OCI-LY1 (cell line): ENCODE measurements at regions not wholly inside any gene's neighbourhood (a gene's known extent, or its start where the extent isn't known, plus 50 kb on each side); places are given as distances from the start of the nearest gene placed in this dataset.

ENCODE experiments used
- H2AFZ ChIP-seq: fragments of 200-600 bp; sonication (generic), shearing (Covaris generic); 2 replicates; pipeline ENCODE4 v1.6.0; 2014; ENCODE audit warnings: antibody characterized with exemption, mild to moderate bottlenecking, low read length
- H3F3A ChIP-seq: fragments of 200-600 bp; sonication (generic), shearing (Covaris generic); 2 replicates; pipeline ENCODE4 v1.6.0; 2014; ENCODE audit warnings: mild to moderate bottlenecking, antibody characterized with exemption, low read length, moderate library complexity; ENCODE audit not compliant: insufficient read depth
- H3K27ac ChIP-seq: fragments of 200-600 bp; sonication (generic); 2 replicates; pipeline ENCODE4 v1.5.1; 2014; ENCODE audit warnings: low read length, mixed run types, mild to moderate bottlenecking, low read depth; ENCODE audit not compliant: poor library complexity, severe bottlenecking
- H3K27me3 ChIP-seq: fragments of 200-600 bp; sonication (generic); 2 replicates; pipeline ENCODE4 v1.6.0; 2014; ENCODE audit warnings: antibody characterized with exemption, mild to moderate bottlenecking, low read length, moderate library complexity; ENCODE audit not compliant: insufficient read depth
- H3K36me3 ChIP-seq: fragments of 200-600 bp; sonication (generic); 2 replicates; pipeline ENCODE4 v1.6.1; 2014; ENCODE audit warnings: mild to moderate bottlenecking, antibody characterized with exemption, low read length, moderate library complexity, mixed read lengths; ENCODE audit not compliant: insufficient read depth
- H3K4me1 ChIP-seq: fragments of 200-600 bp; sonication (generic); 2 replicates; pipeline ENCODE4 v1.5.1; 2014; ENCODE audit warnings: mild to moderate bottlenecking, low read length, moderate library complexity; ENCODE audit not compliant: insufficient read depth, severe bottlenecking
- H3K4me2 ChIP-seq: fragments of 200-600 bp; sonication (generic), shearing (Covaris generic); 2 replicates; pipeline ENCODE4 v1.6.1; 2014; ENCODE audit warnings: low read length
- H3K4me3 ChIP-seq: fragments of 200-600 bp; sonication (generic); 2 replicates; pipeline ENCODE4 v1.5.1; 2014; ENCODE audit warnings: low read length, low read depth, mild to moderate bottlenecking, mixed read lengths; ENCODE audit not compliant: poor library complexity, severe bottlenecking
- H3K79me2 ChIP-seq: fragments of 200-600 bp; shearing (Covaris generic); 2 replicates; pipeline ENCODE4 v1.6.1; 2016; ENCODE audit warnings: mixed run types, low read length, mixed read lengths; ENCODE audit not compliant: insufficient read depth
- H3K9ac ChIP-seq: fragments of 200-600 bp; sonication (generic), shearing (Covaris generic); 2 replicates; pipeline ENCODE4 v1.6.1; 2014; ENCODE audit warnings: mild to moderate bottlenecking, low read length, mixed read lengths
- H3K9me2 ChIP-seq: fragments of 200-600 bp; sonication (generic), shearing (Covaris generic); 2 replicates; pipeline ENCODE4 v1.6.1; 2014; ENCODE audit warnings: low read depth, mild to moderate bottlenecking, low read length, mixed read lengths
- H3K9me3 ChIP-seq: fragments of 200-600 bp; shearing (Covaris generic); 2 replicates; pipeline ENCODE4 v1.6.1; 2014; ENCODE audit warnings: low read length, mixed read lengths
- H4K20me1 ChIP-seq: fragments of 200-600 bp; sonication (generic), shearing (Covaris generic); 2 replicates; pipeline ENCODE4 v1.6.0; 2016; ENCODE audit warnings: mild to moderate bottlenecking, low read length; ENCODE audit not compliant: insufficient read depth
- EZH2 ChIP-seq: fragments of 200-600 bp; sonication (generic), shearing (Covaris generic); IDR thresholded peaks from 2 replicates; pipeline ENCODE4 v1.8.0; 2017; ENCODE audit warnings: borderline replicate concordance, mixed run types, mild to moderate bottlenecking, antibody characterized with exemption, low read length, moderate library complexity, mixed read lengths
- TF ChIP-seq, protein P1 (sequence below): fragments of 200-600 bp; sonication (generic), shearing (Covaris generic); IDR thresholded peaks from 2 replicates; pipeline ENCODE4 v1.5.1; 2017; ENCODE audit warnings: mild to moderate bottlenecking, antibody characterized with exemption, low read length, moderate library complexity, mixed read lengths

DNA sequence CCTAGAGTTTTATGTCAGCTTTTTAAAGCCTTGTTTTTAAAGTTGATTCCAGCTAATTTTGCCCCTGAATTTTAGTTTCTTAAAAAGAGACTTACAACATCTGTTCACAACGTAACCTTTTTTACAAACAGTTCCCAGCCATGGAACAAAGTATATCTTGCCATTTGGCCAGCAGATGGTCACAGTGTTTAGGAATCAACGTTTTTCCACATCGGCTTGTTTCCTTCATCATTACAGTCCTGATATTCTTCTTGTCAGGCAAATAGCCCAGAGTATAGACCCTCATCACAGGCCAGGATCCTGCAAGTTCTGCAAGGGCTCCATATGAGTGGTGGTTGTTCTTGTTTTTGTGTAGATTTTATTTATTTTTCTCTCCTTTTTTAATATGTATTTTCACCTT is 341.7 kb upstream of the HTR1E start:
- Histone ChIP-seq H3K9ac (no peak overlapping the region), H3K27me3 (no peaks in the 10 kb centered on the region), H2AFZ (no peak overlapping the region), H3K4me1 (no peaks in the 10 kb centered on the region), H3K9me2 (no peaks in the 10 kb centered on the region), H3K9me3 (no peaks in the 10 kb centered on the region), H3K79me2 (no peaks in the 10 kb centered on the region), H4K20me1 (no peaks in the 10 kb centered on the region), H3K4me3 (no peak overlapping the region), H3F3A (no peaks in the 10 kb centered on the region), H3K36me3 (no peaks in the 10 kb centered on the region), H3K27ac (no peak overlapping the region), H3K4me2 (no peak overlapping the region)
- TF ChIP-seq, protein P1, sequence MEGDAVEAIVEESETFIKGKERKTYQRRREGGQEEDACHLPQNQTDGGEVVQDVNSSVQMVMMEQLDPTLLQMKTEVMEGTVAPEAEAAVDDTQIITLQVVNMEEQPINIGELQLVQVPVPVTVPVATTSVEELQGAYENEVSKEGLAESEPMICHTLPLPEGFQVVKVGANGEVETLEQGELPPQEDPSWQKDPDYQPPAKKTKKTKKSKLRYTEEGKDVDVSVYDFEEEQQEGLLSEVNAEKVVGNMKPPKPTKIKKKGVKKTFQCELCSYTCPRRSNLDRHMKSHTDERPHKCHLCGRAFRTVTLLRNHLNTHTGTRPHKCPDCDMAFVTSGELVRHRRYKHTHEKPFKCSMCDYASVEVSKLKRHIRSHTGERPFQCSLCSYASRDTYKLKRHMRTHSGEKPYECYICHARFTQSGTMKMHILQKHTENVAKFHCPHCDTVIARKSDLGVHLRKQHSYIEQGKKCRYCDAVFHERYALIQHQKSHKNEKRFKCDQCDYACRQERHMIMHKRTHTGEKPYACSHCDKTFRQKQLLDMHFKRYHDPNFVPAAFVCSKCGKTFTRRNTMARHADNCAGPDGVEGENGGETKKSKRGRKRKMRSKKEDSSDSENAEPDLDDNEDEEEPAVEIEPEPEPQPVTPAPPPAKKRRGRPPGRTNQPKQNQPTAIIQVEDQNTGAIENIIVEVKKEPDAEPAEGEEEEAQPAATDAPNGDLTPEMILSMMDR = no peak
- no peak for TF ChIP-seq EZH2

DNA sequence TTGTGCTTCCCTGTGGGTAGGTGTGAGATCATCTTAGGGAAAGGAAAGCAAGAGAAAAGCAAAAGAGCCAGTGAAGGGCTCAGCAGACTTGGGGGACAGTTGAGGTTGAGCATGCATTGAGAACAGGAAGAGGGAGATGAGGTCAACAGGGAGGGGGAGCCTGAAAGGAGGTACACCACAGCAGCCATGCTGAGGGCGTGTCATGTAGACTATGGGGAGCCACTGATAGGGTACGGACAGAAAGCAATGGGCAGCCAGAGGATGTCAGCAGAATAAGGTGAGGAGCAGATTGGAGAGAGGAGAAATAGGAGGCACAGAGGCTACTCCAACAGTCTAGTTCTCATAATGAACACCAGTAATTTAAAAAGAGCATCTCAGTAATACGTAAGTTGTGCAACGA is 351.1 kb upstream of the HTR1E start:
- no peak overlapping the region for H2AFZ ChIP-seq
- no peaks in the 10 kb centered on the region for H3K9me3 ChIP-seq
- H3K36me3 ChIP-seq = no peaks in the 10 kb centered on the region
- H3K9me2 ChIP-seq = no peaks in the 10 kb centered on the region
- H3K27me3 ChIP-seq = no peaks in the 10 kb centered on the region
- TF ChIP-seq EZH2 = no peak
- TF ChIP-seq, protein P1 = no peak
- no peak overlapping the region for H3K27ac ChIP-seq
- no peaks in the 10 kb centered on the region for H3F3A ChIP-seq
- no peaks in the 10 kb centered on the region for H3K4me1 ChIP-seq
- H3K79me2 ChIP-seq = no peaks in the 10 kb centered on the region
- no peak overlapping the region for H3K9ac ChIP-seq
- no peak overlapping the region for H3K4me2 ChIP-seq
- no peaks in the 10 kb centered on the region for H4K20me1 ChIP-seq
- H3K4me3 ChIP-seq = no peak overlapping the region

DNA sequence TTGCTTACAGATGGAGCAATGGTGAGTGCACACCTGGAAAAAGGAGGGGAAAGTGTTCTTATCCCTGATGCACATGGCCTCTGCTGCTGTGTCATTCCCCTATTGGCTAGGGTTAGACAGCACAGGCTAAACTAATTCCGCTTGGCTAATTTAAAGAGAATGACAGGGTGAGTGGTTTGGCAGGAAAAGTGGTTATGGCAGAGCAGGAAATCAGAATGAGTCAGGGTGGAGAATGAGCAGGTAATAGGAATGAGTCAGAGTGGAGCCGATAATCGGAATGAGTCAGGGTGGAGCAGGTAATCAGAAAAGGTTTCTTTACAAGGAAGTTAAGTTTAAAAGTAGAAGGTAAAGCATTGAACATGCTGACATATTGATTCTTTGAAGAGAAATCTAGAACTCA is 355.5 kb upstream of the HTR1E start:
- no peaks in the 10 kb centered on the region for H3K4me1 ChIP-seq
- no peaks in the 10 kb centered on the region for H3K9me3 ChIP-seq
- H4K20me1 ChIP-seq = no peaks in the 10 kb centered on the region
- H3K4me2 ChIP-seq = no peak overlapping the region
- H3K9me2 ChIP-seq = no peaks in the 10 kb centered on the region
- no peak overlapping the region for H3K4me3 ChIP-seq
- no peaks in the 10 kb centered on the region for H3K27me3 ChIP-seq
- no peaks in the 10 kb centered on the region for H3K36me3 ChIP-seq
- no peak overlapping the region for H3K27ac ChIP-seq
- no peak overlapping the region for H2AFZ ChIP-seq
- no peaks in the 10 kb centered on the region for H3K79me2 ChIP-seq
- no peak overlapping the region for H3K9ac ChIP-seq
- TF ChIP-seq, protein P1 = no peak
- no peak for TF ChIP-seq EZH2
- no peaks in the 10 kb centered on the region for H3F3A ChIP-seq
